Body of pancreas (tissue), 4 donors: ENCODE measurements at regions not wholly inside any gene's neighbourhood (a gene's known extent, or its start where the extent isn't known, plus 50 kb on each side); places are given as distances from the start of the nearest gene placed in this dataset.

Source experiments
- CTCF ChIP-seq, 7 experiments: fragments of 450-650 bp in 4 of 7; fragments of 200-600 bp in 3 of 7; sonication (generic) in 3 of 7; IDR thresholded peaks; one replicate each; pipeline ENCODE4 v1.5.1; 2016 to 2019; ENCODE audit warnings: antibody characterized with exemption in 7 of 7
- POLR2A ChIP-seq, 3 donors: fragments of 450-650 bp; IDR thresholded peaks; one replicate each; pipeline ENCODE4 v1.6.1; 2016; ENCODE audit warnings: antibody characterized with exemption in 3 of 3, mild to moderate bottlenecking in 2 of 3

- no peak for TF ChIP-seq POLR2A (IDR thresholded peaks at IDR 0.05)
- TF ChIP-seq CTCF (IDR thresholded peaks at IDR 0.05): no peak
These were observed 147.8 kb downstream of the LEPR start for GRCh38 chr1:65568285-65568684.
